AG09309 (cell line): ENCODE measurements at regions not wholly inside any gene's neighbourhood (a gene's known extent, or its start where the extent isn't known, plus 50 kb on each side); places are given as distances from the start of the nearest gene placed in this dataset.

Experiments used
- DNase-seq: peaks from one replicate; pipeline ENCODE4 v3.0.0-alpha.2; 2010; ENCODE audit warnings: low read depth
- H3K4me3 ChIP-seq: 2 replicates; pipeline ENCODE4 v1.5.1; 2011; ENCODE audit warnings: mild to moderate bottlenecking, low read depth, low read length, moderate library complexity; ENCODE audit not compliant: control insufficient read depth
- TF ChIP-seq, protein P1 (sequence below): IDR thresholded peaks from 2 replicates; pipeline ENCODE4 v1.5.1; 2011; ENCODE audit warnings: mild to moderate bottlenecking, low read depth, low read length, inconsistent platforms; ENCODE audit not compliant: insufficient read depth, control insufficient read depth; ENCODE audit errors: missing control alignments

DNA sequence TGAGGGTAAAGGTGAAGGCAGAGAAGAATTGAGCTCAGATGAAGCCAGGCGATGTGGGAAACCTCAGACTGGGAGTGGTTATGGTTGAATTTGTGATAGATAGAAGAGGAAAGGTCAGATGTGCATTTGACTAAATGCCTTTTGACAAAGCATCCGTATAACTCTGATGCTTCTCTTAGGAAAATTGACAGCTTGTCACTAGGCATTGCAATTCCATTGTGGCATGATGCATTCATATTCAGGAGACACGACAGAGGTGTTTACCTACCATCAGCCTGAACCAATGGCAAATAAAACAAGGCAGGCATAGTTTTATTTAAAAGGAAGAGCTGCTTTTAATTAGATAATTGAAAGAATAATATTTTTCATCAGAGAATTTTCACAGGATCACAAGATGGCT is 325.1 kb upstream of the IGFBP7 start:
- TF ChIP-seq, protein P1, sequence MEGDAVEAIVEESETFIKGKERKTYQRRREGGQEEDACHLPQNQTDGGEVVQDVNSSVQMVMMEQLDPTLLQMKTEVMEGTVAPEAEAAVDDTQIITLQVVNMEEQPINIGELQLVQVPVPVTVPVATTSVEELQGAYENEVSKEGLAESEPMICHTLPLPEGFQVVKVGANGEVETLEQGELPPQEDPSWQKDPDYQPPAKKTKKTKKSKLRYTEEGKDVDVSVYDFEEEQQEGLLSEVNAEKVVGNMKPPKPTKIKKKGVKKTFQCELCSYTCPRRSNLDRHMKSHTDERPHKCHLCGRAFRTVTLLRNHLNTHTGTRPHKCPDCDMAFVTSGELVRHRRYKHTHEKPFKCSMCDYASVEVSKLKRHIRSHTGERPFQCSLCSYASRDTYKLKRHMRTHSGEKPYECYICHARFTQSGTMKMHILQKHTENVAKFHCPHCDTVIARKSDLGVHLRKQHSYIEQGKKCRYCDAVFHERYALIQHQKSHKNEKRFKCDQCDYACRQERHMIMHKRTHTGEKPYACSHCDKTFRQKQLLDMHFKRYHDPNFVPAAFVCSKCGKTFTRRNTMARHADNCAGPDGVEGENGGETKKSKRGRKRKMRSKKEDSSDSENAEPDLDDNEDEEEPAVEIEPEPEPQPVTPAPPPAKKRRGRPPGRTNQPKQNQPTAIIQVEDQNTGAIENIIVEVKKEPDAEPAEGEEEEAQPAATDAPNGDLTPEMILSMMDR: no peak
- no peak for DNase-seq
- H3K4me3 ChIP-seq: no peak overlapping the region

DNA sequence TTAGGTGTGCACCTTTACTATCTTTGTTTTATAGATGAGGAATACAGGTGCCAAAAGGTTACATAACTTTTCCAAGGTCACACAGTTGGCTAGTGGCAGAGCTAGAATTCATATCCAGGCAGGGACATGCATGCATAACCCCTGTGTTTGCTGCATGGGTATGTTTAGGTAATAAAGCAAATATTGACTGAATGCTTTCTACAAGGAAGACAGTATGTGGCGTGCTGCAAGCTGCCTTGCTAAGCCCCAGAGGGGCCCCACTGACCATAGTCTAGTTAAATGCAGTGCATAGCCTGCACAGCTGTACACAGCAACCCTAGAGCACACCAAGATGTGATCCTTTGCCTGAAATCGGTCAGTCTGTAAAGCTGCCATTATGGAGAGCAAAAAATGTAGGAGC is 320.5 kb upstream of the IGFBP7 start:
- no peak for DNase-seq
- TF ChIP-seq, protein P1: no peak
- no peak overlapping the region for H3K4me3 ChIP-seq

DNA sequence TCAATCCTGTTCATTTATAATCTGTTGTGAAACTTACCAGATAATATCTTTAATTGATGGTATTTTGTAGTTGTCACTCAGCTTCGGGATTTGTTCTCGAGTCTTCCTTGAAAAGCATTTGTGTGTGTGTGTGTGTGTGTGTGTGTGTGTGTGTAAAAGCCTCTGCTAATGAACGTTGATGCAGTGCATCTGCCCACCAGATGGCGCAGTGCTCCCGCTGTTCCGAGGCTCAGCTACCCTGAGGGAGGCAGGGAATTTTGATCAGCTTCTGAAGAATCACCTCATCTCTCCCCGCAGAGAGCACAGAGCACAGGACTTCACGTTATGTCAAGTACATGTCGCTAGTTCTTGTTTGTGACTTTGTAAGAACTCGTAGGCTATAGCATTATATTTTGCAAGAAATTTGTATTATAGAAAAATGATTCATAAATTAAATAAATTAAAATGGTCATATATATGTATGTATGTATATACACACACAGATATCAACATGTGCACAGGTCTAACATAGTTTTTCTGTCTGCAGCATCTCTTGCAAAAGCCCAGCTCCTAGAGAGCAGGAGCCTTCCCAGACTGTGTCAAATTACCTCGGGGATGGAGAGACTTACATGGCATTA is 316.7 kb upstream of the IGFBP7 start:
- H3K4me3 ChIP-seq: no peak overlapping the region
- no peak for DNase-seq
- TF ChIP-seq, protein P1: peak; percentile 94

DNA sequence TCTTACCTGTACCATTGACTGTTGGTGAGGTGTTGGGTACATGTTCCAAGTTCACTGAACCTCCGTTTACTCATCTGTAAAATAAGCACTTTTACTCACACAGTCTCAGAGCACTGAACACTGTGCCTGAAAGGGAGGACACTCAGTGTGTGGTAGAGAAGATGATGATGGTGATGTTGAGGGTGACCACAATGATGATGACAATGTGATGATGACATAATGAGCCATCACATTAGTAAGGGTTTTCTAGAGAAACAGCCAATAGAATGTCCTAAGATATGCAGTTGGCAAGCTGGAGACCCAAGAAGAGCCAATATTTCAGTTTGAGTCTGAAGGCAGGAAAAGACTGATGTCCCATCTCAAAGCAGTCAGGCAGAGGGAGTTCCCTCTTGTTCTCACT is 315.4 kb upstream of the IGFBP7 start:
- no peak overlapping the region for H3K4me3 ChIP-seq
- DNase-seq: no peak
- TF ChIP-seq, protein P1: no peak

DNA sequence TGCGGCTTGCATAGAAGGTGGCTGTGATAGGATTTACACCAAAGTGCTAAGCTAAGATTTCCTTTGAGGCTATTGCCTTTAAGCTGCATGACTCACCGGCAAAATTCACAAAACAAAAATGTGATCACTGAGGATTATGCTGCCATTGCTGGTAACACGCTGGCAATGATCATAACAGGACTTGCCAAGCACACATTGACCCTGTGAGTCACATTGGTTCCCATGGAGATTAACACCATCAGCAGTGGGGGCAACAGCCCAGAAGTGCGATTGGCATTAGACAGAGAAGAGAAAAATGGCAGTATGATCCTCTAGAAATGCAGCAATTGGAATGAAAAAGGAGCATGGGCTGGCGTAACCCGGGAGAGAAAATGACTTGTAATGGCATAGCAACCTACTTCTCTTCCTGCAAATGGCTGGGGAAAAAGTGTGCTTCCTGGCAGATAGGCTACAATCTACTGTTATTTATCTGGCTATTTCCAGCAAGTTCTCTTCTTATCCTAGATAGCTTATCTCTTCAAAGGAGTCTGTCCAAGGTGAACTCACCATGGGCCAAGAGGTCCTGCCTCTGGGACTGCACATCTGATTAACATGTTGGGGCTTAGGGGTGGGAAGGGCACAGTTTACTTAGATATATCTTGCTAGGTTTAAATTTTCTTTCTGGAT is 314.2 kb upstream of the IGFBP7 start:
- no peak overlapping the region for H3K4me3 ChIP-seq
- peak; percentile 88 for DNase-seq
- TF ChIP-seq, protein P1: no peak

DNA sequence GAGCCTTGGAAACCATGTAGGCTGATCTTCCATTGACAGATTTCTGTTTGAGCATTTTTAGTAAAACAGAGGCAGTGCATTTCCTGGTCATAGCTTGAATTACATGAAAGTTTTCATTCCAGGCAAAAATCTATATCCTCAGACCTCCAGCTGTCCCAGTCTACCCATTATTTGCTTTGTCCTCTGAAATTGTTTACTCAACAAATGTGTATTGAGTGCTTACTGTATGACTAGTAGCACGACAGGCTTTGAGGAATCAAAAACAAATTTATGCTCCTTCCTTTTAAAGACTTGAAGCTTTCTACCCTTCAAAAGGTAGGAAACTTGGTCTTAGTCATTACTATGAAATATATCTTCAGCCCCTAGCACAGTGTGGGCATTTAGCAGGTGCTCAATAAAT is 307.9 kb upstream of the IGFBP7 start:
- TF ChIP-seq, protein P1: no peak
- H3K4me3 ChIP-seq: no peak overlapping the region
- no peak for DNase-seq
